Lung microvascular endothelial cell (primary cell): ENCODE measurements at regions not wholly inside any gene's neighbourhood (a gene's known extent, or its start where the extent isn't known, plus 50 kb on each side); places are given as distances from the start of the nearest gene placed in this dataset.
"Not testable (repeated sequence)": the region's sequence is repeated elsewhere in the genome, so short reads cannot be mapped to it uniquely, and the experiment has no call there.

Source experiments
- DNase-seq, 2 donors: peaks; one replicate each; pipeline versions ENCODE4 v3.0.0 to v3.0.0-alpha.2; 2010; ENCODE audit warnings: low read depth in 2 of 2

GRCh38 chr5:121638126-121638525, 213.6 kb upstream of the FTMT start:
- no peak for DNase-seq

DNA sequence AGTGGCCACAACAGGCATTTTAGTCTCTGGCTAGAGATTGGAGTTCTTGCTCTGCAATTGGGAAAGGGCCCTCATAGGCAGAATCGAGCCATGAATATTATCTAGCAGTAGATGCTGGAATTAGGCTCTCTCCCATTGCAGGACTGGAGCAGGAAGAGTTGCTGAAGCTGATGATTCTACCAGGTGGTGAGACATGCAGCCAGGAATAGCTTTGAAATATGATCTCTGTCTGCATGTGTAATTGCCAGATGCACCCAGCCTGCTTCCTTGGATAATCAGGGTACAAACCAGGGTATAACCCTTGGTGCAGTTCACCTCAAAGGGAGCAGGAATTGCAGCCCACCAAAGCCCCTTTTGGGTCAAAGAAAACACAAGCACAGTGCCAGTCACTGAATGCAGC, 211.4 kb upstream of the FTMT start:
- DNase-seq, result no peak

DNA sequence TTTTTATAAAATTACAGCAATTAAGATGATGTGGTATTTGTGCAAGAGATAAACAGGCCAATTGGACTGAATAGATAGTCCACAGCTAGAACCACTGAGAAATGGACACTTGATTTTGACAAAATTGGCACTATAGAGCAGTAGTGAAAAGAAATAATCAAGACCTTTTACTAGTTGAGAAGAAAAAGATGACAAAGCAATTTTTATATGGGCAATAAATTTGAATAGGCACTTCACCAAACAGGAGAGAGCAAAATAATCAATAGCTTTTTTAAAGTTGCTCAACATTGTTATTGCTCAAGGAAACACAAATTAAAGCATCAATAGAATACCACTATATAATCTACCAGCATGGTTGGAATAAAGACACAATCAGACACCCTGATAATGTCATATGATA, 193.5 kb upstream of the FTMT start:
- DNase-seq, result no peak

GRCh38 chr5:121660142-121660541, 191.5 kb upstream of the FTMT start:
- DNase-seq, result no peak

- not testable (repeated sequence) for DNase-seq
These were observed 186.1 kb upstream of the FTMT start for GRCh38 chr5:121665542-121665941.

GRCh38 chr5:121667292-121667691, 184.4 kb upstream of the FTMT start:
- no peak for DNase-seq

DNA sequence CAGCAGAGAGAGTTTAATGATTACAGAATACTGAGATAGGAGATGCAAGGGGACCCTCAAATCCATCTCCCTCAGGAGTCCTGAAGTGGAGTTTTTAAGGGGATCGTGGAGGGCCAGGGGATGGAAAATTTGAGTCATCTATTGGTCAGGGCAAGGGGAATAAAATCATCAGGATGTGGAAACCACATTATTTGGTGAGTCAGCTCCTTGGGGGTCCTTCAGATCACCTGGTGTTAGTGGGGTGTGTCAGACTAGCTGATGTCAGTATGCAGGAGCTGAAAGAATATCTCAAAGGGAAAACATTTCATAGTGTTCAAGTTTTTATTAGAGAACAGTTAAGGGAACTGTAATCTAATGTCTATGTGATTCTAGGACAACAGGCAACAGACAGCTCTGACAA, 183.0 kb upstream of the FTMT start:
- DNase-seq, result no peak

- DNase-seq, result no peak
These were observed 180.1 kb upstream of the FTMT start for GRCh38 chr5:121671624-121672023.

DNA sequence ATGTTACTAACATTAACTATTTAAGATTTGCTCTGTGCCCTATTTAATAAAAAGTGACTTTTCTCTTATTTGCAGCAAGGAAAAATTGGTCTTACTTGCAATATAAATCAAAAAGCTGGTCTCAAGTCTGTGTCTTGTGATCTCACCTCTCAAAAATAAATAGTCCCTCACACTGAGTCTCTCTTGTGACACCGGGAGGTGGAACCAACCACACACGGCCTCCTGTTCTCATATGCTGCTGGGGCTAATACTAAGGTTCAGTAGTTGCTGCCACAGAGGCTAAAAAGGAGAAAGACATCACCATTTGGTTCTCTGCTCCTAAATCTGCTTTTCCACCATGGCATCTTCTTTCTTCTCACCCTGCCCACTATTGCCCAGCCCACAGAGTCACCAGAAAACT, 175.8 kb upstream of the FTMT start:
- no peak for DNase-seq

- no peak for DNase-seq
These were observed 170.3 kb upstream of the FTMT start for GRCh38 chr5:121681229-121681855.

DNA sequence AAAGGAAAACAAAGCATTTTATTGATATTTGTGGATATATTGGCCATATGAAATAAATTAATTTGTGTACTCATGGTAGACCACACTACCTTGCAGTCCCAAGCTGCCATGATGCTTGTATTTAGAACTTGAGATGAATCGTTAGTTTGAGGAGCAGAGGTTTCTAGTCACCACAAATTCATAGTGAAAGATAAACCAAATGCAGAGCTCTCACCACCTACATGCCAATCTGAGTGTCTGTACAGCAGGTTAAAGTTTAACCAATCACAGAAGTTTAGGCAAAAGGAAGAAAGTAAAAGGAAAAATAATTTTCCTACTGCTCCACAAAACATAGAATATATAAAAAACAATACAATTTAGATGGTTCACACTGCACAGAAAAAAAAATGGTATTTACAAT, 163.6 kb upstream of the FTMT start:
- no peak for DNase-seq

- no peak for DNase-seq
These were observed 162.9 kb upstream of the FTMT start for GRCh38 chr5:121688781-121689180.

DNA sequence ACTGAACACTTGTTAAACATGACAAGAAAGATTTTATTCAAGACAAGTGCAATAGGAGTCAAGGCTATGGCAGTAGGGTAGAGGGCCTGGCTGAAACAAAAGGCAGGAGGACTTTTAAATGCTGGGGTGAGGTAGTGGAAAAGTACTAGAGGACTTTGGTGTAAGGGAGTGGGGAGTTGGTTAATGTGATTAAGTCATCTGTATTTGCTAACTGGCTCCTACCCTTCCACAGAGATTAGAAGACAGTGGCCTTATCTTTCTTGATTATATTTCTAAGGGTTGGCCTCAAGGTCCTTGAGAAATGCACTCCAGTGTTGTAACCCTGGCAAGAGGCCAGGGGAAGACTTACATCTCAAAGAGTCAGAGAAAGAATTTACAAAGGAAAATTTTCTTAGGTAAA, 160.2 kb upstream of the FTMT start:
- no peak for DNase-seq

DNA sequence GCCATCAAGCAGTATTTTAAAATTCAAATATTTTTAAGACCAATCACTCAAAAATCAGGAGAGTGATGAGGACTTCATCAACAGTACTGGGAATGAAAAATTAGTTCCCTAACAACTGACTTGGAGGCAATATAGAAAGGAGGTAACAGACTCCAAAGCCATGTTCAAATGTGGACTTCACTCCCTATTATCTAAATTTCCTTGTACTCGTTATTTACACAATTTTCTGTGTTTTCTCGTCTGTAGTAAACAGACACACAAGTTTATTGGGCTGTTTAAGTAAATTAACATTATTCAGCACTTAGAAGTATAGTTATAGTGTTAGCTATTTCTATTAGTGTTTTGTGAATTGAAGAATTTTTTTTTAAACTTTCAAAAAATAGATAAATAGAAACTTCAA, 159.5 kb upstream of the FTMT start:
- no peak for DNase-seq

DNA sequence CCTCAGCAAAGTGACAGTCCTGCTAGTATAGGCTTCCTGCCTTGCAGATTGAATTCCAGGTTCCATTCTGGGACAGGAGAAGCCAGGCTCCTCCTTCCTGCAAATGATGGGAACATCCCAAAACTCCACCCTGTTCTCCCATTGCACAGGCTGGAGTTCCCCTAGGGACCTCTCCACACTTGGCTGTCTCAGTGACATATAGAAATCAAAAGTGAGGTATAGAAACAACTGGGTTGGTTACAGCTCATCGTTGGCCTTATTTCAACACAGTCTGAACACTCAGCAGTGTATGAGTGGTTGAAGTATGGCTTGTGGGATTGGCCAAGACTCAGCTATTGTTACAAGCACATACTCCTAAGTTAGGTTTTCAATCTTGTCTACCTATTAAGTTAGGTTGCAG, 157.8 kb upstream of the FTMT start:
- DNase-seq, result no peak

GRCh38 chr5:121695307-121695706, 156.4 kb upstream of the FTMT start:
- DNase-seq, result no peak

DNA sequence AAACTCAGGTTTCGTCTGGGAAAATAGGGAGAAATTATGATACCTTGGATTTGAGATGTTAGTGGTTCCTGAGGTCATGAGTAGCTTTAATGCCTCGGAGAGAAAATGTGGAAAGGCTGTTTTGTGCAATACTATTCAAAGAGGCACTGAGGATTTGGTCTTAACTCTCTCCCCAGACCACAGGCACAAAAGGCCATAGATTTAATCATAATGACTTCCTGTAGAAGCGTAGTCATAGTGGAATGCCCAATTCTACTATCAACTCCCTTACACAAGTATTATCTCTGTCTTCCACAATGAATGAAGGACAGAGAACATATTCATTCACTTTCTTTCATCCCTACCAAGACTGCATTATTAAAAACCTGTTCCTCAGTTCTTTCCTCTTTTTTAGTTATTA, 153.0 kb upstream of the FTMT start:
- no peak for DNase-seq

DNA sequence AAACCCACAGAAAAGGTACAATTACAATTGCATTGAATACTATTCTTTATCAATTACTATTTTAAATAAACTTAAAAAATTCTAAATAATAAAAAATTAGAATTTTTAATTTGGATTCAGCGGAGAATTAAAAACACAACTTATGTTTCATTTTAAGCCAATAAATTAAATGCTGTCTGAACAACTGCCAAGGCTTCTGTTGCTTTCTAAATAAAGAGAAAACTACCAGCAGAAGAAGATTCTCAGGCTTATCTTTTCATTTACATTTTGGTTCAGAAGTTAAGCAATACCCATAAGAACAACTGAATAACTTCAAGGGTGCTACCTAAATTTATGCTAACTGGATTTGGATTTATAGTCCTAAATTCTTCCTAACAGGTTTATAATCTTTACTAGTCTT, 150.0 kb upstream of the FTMT start:
- DNase-seq, result no peak

DNA sequence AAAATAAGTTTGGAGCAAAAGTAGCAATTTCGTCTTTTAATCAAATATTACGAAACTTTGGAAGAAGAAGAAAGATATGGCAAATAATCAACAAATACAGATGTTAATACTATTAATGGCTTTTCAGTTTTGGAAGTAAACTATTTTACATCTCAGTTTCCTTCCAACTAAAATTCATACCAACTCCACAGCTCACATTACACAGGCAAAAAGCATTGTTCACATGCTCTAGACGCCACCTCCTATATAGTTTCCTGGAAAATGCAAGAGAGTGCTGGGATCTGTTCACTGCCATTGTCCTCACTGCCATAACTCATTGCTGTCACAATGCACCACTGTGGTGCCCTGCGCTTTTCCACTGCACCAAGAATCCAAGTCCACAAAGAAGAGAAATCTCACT, 149.0 kb upstream of the FTMT start:
- peak in 1 of 2 donors; percentile 2 for DNase-seq

- DNase-seq, result no peak
These were observed 147.4 kb upstream of the FTMT start for GRCh38 chr5:121704291-121704690.

DNA sequence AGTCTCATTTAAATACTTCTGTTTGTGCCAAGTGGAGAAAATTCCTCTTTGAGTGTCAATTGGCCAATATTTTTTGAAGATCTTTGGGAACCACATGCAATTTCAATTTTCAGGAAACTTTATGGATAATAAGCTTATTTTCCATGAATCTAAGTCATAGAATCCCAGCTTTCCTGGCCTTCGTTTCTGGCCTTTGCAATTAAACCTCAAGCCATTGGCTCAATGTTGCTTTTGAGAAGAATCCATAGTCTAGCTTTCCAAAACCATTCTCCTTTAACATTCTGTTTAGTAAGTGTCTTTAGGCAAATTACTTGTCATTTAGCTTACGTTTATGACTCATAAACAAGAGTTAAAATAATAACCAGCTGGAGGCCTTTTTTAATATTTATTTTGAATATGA, 145.0 kb upstream of the FTMT start:
- DNase-seq, result no peak

GRCh38 chr5:121707178-121707577, 144.5 kb upstream of the FTMT start:
- no peak for DNase-seq

DNA sequence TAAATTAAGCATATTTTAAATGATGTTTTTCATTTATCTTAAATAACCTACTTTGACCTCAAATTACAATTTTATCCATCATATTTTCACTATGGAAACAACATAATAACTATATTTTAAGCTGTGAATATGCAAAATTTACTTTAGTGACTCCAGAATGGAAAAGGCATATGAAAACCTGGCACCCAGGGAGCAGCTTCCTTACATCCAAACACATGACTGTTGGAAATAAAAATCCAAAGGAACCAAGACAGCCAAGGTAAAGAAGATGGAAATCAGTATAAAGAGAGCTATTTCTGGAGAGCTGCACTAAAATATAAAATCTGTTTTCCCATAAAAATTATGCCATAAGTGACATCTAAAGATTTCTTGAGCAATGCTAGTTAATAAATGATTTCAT, 140.3 kb upstream of the FTMT start:
- DNase-seq, result no peak

DNA sequence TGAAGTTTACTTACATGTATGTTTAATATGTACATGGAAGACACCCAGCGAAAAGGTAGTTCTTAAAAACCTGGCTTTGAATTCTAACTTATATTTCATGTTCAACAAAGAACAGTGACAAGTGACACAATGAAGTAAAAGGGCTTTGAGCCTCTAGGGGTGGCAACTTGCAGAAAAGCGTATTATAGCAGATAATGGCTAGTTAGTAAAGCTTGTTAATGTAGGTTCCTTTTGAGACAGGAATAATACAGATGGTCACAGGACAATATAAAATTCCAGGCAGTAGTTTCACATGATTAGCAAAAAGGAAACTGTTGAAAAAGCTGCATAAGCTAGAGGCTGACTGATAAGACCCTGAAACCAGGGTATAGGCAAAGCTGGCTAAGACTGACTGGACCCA, 132.4 kb upstream of the FTMT start:
- no peak for DNase-seq
